Hematopoietic multipotent progenitor cell treated with erythropoietin and hydrocortisone succinate and interleukin-3 and kit ligand, for 17 days (in vitro differentiated cells): ENCODE measurements at regions not wholly inside any gene's neighbourhood (a gene's known extent, or its start where the extent isn't known, plus 50 kb on each side); places are given as distances from the start of the nearest gene placed in this dataset.

Source experiments
- DNase-seq: peaks from one replicate; pipeline ENCODE4 v3.0.0-alpha.2; 2015; ENCODE audit warnings: low spot score

DNA sequence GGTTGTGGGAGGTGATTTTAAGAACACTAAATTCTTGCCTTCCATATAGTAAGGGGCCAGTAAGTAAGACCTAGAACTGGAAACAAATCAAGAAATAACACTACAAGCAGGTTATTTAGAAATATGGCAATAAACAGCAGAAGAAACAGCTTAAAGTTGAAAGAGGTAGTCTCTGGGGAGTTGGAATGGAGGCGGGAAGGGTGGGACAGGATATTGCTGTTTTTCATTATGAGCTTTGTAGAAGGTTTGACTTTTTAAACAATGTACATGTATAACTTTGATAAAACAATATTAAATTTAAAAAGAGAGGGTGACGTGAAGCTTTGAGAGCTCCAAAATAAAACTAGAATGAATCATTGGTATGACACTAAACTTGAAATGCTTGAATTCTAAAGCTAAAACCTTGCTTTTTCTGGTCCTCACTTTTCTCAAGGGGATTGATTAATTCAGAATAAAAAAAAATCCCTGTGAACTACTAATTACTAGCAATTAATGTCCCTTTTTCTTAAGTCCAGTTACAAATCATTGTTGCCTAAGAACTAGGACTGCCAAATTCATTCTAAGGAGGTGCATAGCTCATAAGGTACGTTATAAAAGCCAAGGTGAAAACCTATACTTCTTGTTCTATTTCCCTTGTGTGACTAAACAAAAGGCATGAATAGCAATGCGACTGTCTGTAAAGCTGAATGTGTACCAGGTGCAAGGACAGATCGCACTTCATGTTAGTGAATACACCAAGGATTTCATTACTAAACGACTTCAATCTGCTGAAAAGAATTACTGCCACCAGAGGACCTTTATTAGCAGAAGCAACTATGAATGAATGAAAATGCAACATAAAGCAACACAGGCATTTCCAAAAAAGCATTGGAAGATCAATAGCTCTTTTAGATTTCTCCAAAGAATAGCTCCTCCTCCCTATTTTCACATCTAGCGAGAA is 177.5 kb downstream of the RBM43 start:
- no peak for DNase-seq

- DNase-seq = no peak
Measured at GRCh38 chr2:151078889-151079288, 182.8 kb downstream of the RBM43 start.

- no peak for DNase-seq
Measured at GRCh38 chr2:151071906-151072305, 189.8 kb downstream of the RBM43 start.

- no peak for DNase-seq
Measured at GRCh38 chr2:151071382-151071781, 190.3 kb downstream of the RBM43 start.

GRCh38 chr2:151070253-151070652 is 191.4 kb downstream of the RBM43 start:
- DNase-seq = no peak

GRCh38 chr2:151067658-151068369 is 193.8 kb downstream of the RBM43 start:
- DNase-seq = no peak

- no peak for DNase-seq
Measured at GRCh38 chr2:151063271-151063670, 198.4 kb downstream of the RBM43 start.

GRCh38 chr2:151060287-151060686 is 201.4 kb downstream of the RBM43 start:
- no peak for DNase-seq

GRCh38 chr2:151056870-151057269 is 204.8 kb downstream of the RBM43 start:
- DNase-seq = no peak

DNA sequence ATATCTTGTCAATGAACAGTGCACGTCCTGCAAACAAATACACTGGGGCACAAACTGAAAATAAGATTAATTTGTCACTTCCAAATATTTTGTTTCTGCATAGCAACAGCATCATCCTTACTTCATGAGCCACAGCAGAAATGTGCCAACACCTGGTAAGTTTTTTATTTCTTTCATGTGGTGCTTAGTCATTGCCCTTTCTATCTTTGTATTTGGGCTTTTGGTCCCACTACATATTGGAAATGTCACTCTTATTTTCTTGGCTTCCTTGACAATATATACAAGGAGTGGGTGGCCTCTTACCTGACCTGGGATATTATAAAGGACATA is 208.0 kb downstream of the RBM43 start:
- no peak for DNase-seq

- DNase-seq = no peak
Measured at GRCh38 chr2:151052850-151053660, 208.6 kb downstream of the RBM43 start.

GRCh38 chr2:151051574-151052220 is 210.0 kb downstream of the RBM43 start:
- peak; percentile 24 for DNase-seq

- no peak for DNase-seq
Measured at GRCh38 chr2:151049746-151050145, 211.9 kb downstream of the RBM43 start.

GRCh38 chr2:151048331-151049054 is 213.2 kb downstream of the RBM43 start:
- DNase-seq = no peak

DNA sequence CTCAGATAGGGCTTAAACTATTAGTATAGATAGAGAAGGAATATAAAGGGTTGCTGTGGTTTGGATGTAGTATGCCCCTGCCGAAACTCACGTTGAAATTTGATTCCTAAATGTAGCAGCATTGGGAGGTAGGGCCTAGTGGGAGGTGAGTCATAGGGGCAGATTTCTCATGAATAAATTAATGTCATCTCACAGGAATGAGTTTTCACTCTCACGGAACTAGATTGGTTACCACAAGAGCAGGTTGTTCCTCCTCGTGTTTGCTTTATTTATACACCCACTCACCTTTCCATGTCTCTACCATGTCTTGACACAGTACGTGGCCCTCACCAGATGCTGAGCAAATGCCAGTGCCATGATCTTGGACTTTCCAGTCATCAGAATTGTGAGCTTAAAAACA is 218.2 kb downstream of the RBM43 start:
- no peak for DNase-seq

DNA sequence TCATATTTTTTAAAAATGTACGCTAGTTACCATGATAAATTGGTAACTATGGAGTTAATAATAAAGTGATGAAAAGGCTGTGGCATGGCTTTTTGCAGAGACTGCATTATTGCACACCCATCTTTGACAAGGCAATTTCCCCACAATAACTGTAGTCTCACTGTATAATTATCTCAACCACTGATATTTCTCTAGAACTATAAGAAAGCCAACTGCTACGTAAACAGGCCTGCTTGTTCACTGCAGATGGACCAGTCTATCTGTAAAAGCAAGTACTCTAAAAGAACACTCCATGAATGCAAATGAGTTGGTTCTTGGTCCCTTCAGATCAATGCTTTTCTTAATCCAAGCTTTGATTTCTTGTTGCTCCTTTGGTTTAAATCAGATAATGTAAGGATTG is 218.7 kb downstream of the RBM43 start:
- no peak for DNase-seq

- no peak for DNase-seq
Measured at GRCh38 chr2:151040039-151040438, 221.6 kb downstream of the RBM43 start.

- no peak for DNase-seq
Measured at GRCh38 chr2:151038516-151038915, 223.1 kb downstream of the RBM43 start.

GRCh38 chr2:151037434-151037833 is 224.2 kb downstream of the RBM43 start:
- no peak for DNase-seq

GRCh38 chr2:151033271-151034248 is 228.1 kb downstream of the RBM43 start:
- DNase-seq = no peak
